ENCODE measurements at regions not wholly inside any gene's neighbourhood (a gene's known extent, or its start where the extent isn't known, plus 50 kb on each side); places are given as distances from the start of the nearest gene placed in this dataset.

- Mint-ChIP-seq H3K4me1 (ENCODE audit: low read depth, unreplicated experiment) (no peaks in the 10 kb centered on the region), H3K9me3 (ENCODE audit: low read depth, unreplicated experiment) (no peaks in the 10 kb centered on the region), H3K27ac (ENCODE audit: unreplicated experiment) (no peak overlapping the region), H3K36me3 (ENCODE audit: insufficient read depth, unreplicated experiment) (no peaks in the 10 kb centered on the region), H3K27me3 (ENCODE audit: unreplicated experiment) (no peaks in the 10 kb centered on the region), H3K4me3 (ENCODE audit: low read depth, unreplicated experiment) (no peak overlapping the region)
- no peak for TF ChIP-seq CTCF (IDR thresholded peaks at IDR 0.05; ENCODE audit: unreplicated experiment)
- no TSS peak for BruUV-seq (replicated peaks)
- DNase-seq, result no peak
- CTCF ChIA-PET, result no interaction called here
- intact Hi-C loops (cut with micrococcal nuclease; ENCODE audit: unreplicated experiment), result no loop called here
Observed at GRCh38 chr1:185375583-185375982, 58.5 kb upstream of the IVNS1ABP start.

- Mint-ChIP-seq H3K4me1 (ENCODE audit: low read depth, unreplicated experiment) (peaks cover 2% of the 10 kb centered on the region), H3K27ac (ENCODE audit: unreplicated experiment) (no peak overlapping the region), H3K27me3 (ENCODE audit: unreplicated experiment) (no peaks in the 10 kb centered on the region), H3K4me3 (ENCODE audit: low read depth, unreplicated experiment) (no peak overlapping the region), H3K9me3 (ENCODE audit: low read depth, unreplicated experiment) (no peaks in the 10 kb centered on the region), H3K36me3 (ENCODE audit: insufficient read depth, unreplicated experiment) (no peaks in the 10 kb centered on the region)
- CTCF ChIA-PET, result no interaction called here
- BruUV-seq (replicated peaks), result no TSS peak
- no peak for DNase-seq
- intact Hi-C loops (cut with micrococcal nuclease; ENCODE audit: unreplicated experiment), result no loop called here
- no peak for TF ChIP-seq CTCF (IDR thresholded peaks at IDR 0.05; ENCODE audit: unreplicated experiment)
Observed at GRCh38 chr1:185373813-185374529, 56.9 kb upstream of the IVNS1ABP start.

- Mint-ChIP-seq H3K27me3 (ENCODE audit: unreplicated experiment) (no peaks in the 10 kb centered on the region), H3K9me3 (ENCODE audit: low read depth, unreplicated experiment) (no peaks in the 10 kb centered on the region), H3K27ac (ENCODE audit: unreplicated experiment) (no peak overlapping the region), H3K36me3 (ENCODE audit: insufficient read depth, unreplicated experiment) (peaks cover 5% of the 10 kb centered on the region), H3K4me1 (ENCODE audit: low read depth, unreplicated experiment) (peaks cover 34% of the 10 kb centered on the region), H3K4me3 (ENCODE audit: low read depth, unreplicated experiment) (no peak overlapping the region)
- no peak for TF ChIP-seq CTCF (IDR thresholded peaks at IDR 0.05; ENCODE audit: unreplicated experiment)
- no peak for DNase-seq
- BruUV-seq (replicated peaks), result no TSS peak
- CTCF ChIA-PET, result no interaction called here
- intact Hi-C loops (cut with micrococcal nuclease; ENCODE audit: unreplicated experiment), result loop anchor here (5.0 kb wide), 1 partner anchor 73 kb away; no protein-coding TSS in a partner anchor
Observed at GRCh38 chr1:185369786-185370185, 52.7 kb upstream of the IVNS1ABP start.

- intact Hi-C loops (cut with micrococcal nuclease; ENCODE audit: unreplicated experiment), result loop anchor here (5.0 kb wide), 1 partner anchor 73 kb away; no protein-coding TSS in a partner anchor
- BruUV-seq (replicated peaks), result no TSS peak
- H3K4me3 Mint-ChIP-seq (ENCODE audit: low read depth, unreplicated experiment), result no peak overlapping the region
- peaks cover 34% of the 10 kb centered on the region for H3K4me1 Mint-ChIP-seq (ENCODE audit: low read depth, unreplicated experiment)
- H3K9me3 Mint-ChIP-seq (ENCODE audit: low read depth, unreplicated experiment), result no peaks in the 10 kb centered on the region
- H3K36me3 Mint-ChIP-seq (ENCODE audit: insufficient read depth, unreplicated experiment), result peaks cover 5% of the 10 kb centered on the region
- no peak for DNase-seq
- no peak overlapping the region for H3K27ac Mint-ChIP-seq (ENCODE audit: unreplicated experiment)
- CTCF ChIA-PET, result no interaction called here
- no peaks in the 10 kb centered on the region for H3K27me3 Mint-ChIP-seq (ENCODE audit: unreplicated experiment)
- no peak for TF ChIP-seq CTCF (IDR thresholded peaks at IDR 0.05; ENCODE audit: unreplicated experiment)
Observed at GRCh38 chr1:185368913-185369491, 52.0 kb upstream of the IVNS1ABP start.
